ENCODE measurements at regions not wholly inside any gene's neighbourhood (a gene's known extent, or its start where the extent isn't known, plus 50 kb on each side); places are given as distances from the start of the nearest gene placed in this dataset.

DNA sequence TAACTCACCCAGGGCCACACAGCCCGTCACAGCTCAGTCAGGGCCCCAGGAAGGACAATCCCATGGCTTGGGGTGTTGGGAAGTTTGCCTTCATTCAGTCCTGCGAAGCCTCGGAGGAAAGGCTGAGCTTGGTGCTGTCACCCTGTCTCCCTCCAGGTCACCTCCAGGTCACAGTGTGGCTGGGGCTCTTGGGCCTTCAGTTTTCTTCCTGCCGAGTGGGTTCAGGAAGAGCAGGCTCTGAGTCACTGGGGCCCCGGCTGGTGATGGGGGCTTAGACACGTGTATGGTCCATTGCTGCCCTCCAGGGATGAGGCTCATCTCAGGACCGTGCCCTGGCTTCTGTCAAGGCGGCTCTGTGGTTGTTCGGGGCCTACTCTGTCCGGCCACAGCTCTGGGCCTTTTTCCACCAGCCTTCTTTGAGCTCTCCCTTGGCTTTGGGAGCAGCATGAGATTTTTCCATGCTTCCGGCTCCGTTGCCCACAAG lies 118.6 kb downstream of the INHBB start:
- ATAC-seq (no peak), DNase-seq (no peak)
- Histone ChIP-seq H3K4me3 (no peak overlapping the region), H3K27me3 (no peaks in the 10 kb centered on the region), H3K27ac (no peak overlapping the region), H3K4me1 (peaks cover 0 to 17% (median 12%) of the 10 kb centered on the region in 12 donors), H3K36me3 (no peaks in the 10 kb centered on the region), H3K9me3 (peaks cover 0 to 4% (median 0%) of the 10 kb centered on the region in 12 donors)
- TF ChIP-seq, protein P1, sequence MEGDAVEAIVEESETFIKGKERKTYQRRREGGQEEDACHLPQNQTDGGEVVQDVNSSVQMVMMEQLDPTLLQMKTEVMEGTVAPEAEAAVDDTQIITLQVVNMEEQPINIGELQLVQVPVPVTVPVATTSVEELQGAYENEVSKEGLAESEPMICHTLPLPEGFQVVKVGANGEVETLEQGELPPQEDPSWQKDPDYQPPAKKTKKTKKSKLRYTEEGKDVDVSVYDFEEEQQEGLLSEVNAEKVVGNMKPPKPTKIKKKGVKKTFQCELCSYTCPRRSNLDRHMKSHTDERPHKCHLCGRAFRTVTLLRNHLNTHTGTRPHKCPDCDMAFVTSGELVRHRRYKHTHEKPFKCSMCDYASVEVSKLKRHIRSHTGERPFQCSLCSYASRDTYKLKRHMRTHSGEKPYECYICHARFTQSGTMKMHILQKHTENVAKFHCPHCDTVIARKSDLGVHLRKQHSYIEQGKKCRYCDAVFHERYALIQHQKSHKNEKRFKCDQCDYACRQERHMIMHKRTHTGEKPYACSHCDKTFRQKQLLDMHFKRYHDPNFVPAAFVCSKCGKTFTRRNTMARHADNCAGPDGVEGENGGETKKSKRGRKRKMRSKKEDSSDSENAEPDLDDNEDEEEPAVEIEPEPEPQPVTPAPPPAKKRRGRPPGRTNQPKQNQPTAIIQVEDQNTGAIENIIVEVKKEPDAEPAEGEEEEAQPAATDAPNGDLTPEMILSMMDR (IDR thresholded peaks at IDR 0.05), result no peak
- TF ChIP-seq POLR2A (IDR thresholded peaks at IDR 0.05), result no peak
- intact Hi-C loops (cut with DNase I), result no loop called here
- 83 to 95% (median 85%) methylated on average over 9 to 12 of the region's 12 CpGs for WGBS, 4 donors

DNA sequence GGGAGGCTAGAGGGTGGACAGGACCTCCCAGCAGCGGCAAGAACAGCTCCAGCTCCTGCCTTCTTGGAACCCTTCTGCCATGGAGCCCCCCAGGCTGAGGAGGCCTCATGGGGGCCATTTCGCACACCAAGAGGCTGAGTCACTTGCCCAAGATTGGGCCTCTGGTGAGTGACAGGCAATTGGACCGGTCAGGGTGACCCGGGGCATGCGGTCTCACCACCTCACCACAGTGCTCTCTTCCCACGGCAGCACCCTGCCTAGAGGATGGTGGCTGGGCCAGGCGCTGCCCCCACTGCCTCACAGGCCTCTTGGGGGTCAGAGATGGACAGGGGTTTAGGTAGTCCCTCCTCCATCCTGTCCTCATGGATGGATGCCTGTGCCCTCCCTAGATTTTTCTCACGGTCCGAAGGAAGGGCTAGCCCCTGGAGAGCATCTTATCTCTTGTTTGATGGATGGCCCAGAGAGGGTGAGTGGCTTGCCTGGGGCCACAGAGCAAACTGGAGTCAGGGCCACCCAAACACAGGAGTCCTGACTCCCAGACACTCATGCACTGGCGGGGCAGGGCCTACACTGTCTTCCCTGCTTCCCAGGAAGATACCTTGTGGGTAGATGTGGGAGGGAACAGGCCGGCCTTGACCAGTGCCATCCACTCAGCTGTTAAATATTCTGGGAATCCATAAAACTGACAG lies 119.2 kb downstream of the INHBB start:
- DNase-seq (no peak), ATAC-seq (peak in 1 of 4 donors; percentile 7)
- H3K27me3 ChIP-seq, result no peaks in the 10 kb centered on the region
- H3K27ac ChIP-seq, result no peak overlapping the region
- no peaks in the 10 kb centered on the region for H3K36me3 ChIP-seq
- no peaks in the 10 kb centered on the region for H3K9me3 ChIP-seq
- intact Hi-C loops (cut with DNase I), result no loop called here
- H3K4me1 ChIP-seq, result peaks cover 0 to 23% (median 17%) of the 10 kb centered on the region in 12 donors
- H3K4me3 ChIP-seq, result no peak overlapping the region
- 95 to 98% (median 96%) methylated on average over 7 to 11 of the region's 11 CpGs for WGBS, 4 donors
- TF ChIP-seq, protein P1 (IDR thresholded peaks at IDR 0.05), result no peak
- TF ChIP-seq POLR2A (IDR thresholded peaks at IDR 0.05), result no peak

DNA sequence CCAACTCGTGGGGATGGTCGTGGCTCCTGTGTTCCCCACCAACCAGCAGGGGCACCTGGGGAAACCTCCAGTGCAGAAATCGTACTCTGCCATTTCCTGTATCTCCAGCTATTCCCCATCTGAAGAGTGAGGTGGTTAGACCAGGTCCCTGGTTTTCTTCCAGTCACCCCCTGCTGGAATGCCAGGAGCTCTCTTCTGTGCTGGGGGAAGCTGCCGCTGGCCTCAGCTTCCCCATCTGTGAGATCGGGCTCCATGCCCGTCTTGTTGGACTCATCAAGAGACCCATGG lies 119.7 kb downstream of the INHBB start:
- DNase-seq (no peak), ATAC-seq (no peak)
- no peak overlapping the region for H3K27ac ChIP-seq
- no peaks in the 10 kb centered on the region for H3K27me3 ChIP-seq
- H3K4me3 ChIP-seq, result no peak overlapping the region
- no peaks in the 10 kb centered on the region for H3K36me3 ChIP-seq
- 64 to 91% (median 69%) methylated on average over 6 of the region's 6 CpGs for WGBS, 4 donors
- H3K4me1 ChIP-seq, result peaks cover 0 to 28% (median 20%) of the 10 kb centered on the region in 12 donors
- H3K9me3 ChIP-seq, result no peaks in the 10 kb centered on the region
- intact Hi-C loops (cut with DNase I), result no loop called here
- no peak for TF ChIP-seq POLR2A (IDR thresholded peaks at IDR 0.05)
- TF ChIP-seq, protein P1 (IDR thresholded peaks at IDR 0.05), result no peak

DNA sequence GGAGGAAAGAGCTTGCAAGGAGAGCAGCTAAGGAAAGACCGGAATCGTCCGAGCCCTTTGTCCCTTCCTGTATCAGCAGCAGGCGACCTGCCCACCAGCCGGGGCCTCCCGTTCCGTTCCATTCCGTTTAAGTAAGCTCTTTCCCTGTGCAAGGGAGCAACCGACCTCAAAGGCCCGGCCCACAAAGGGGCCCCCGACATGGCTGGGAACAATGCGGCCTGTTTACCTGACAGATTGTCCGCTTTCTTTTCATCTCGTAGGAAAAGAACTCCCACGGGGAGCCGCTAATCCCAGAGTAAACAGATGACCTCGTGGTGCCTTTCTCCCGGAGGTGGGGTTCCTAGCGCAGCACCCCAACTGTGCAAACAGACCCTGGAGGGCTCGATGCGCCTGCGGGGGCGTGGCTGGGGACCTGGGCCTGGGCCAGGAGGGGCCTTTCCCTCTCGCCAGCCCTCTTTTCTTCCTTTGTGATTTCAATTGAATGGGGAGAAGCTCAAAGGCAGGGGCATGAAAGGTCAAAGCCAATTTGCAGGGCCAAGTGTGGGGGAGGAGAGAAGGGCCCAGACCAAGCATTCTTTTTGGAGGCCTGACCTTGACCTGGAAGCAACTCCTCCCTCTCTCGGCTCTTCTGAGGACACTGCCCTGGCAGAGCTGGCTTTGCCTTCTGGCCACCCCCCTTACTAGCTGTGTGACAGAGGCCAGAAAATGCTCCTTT lies 120.2 kb downstream of the INHBB start:
- DNase-seq (no peak), ATAC-seq (no peak)
- H3K36me3 ChIP-seq, result no peaks in the 10 kb centered on the region
- no peaks in the 10 kb centered on the region for H3K9me3 ChIP-seq
- no peak overlapping the region for H3K27ac ChIP-seq
- TF ChIP-seq, protein P1 (IDR thresholded peaks at IDR 0.05), result no peak
- TF ChIP-seq POLR2A (IDR thresholded peaks at IDR 0.05), result no peak
- 47 to 55% (median 52%) methylated on average over 22 to 25 of the region's 25 CpGs for WGBS, 4 donors
- no peaks in the 10 kb centered on the region for H3K27me3 ChIP-seq
- H3K4me3 ChIP-seq, result no peak overlapping the region
- H3K4me1 ChIP-seq, result peaks cover 0 to 31% (median 22%) of the 10 kb centered on the region in 12 donors
- intact Hi-C loops (cut with DNase I), result no loop called here

Measured in heart left ventricle (tissue), 16 donors.